ENCODE measurements at regions not wholly inside any gene's neighbourhood (a gene's known extent, or its start where the extent isn't known, plus 50 kb on each side); places are given as distances from the start of the nearest gene placed in this dataset.

- H2BK15ac ChIP-seq (ENCODE audit: low read depth, low read length) = no peak overlapping the region; the same call in 1 of the 2 replicates
- no peak overlapping the region for H3K4me2 ChIP-seq (ENCODE audit: insufficient read depth, insufficient read length, low read length)
- H2BK12ac ChIP-seq (ENCODE audit: insufficient read length, low read depth, low read length) = no peak overlapping the region
- H4K8ac ChIP-seq (replicated peaks; ENCODE audit: insufficient read length, low read depth, low read length) = no peak overlapping the region
- no peak overlapping the region for H2AK5ac ChIP-seq (ENCODE audit: insufficient read length, low read length)
- H4K91ac ChIP-seq (ENCODE audit: insufficient read length, low read depth, low read length) = no peak overlapping the region
- no peaks in the 10 kb centered on the region for H3K4me1 ChIP-seq (ENCODE audit: insufficient read depth, low read length)
- H2BK20ac ChIP-seq (ENCODE audit: low read depth, low read length, poor library complexity, severe bottlenecking) = no peak overlapping the region
- no peaks in the 10 kb centered on the region; a peak in 2 of 5 replicates for H3K9me3 Mint-ChIP-seq
- no peaks in the 10 kb centered on the region for H3K23me2 ChIP-seq (ENCODE audit: insufficient read length, low read depth, low read length, poor library complexity, severe bottlenecking)
- no peaks in the 10 kb centered on the region for H3K4me1 Mint-ChIP-seq
- TF ChIP-seq CTCF (conservative IDR thresholded peaks at IDR 0.05) = no peak
- H3K9me3 ChIP-seq (ENCODE audit: control insufficient read depth, low read depth, low read length) = no peaks in the 10 kb centered on the region
- no peak overlapping the region for H3K14ac ChIP-seq (ENCODE audit: insufficient read depth, low read length)
- no peak overlapping the region for H3K18ac ChIP-seq (ENCODE audit: insufficient read length, low read depth, low read length)
- DNase-seq = no peak
- H3K27ac Mint-ChIP-seq = no peak overlapping the region
- H3K79me1 ChIP-seq (ENCODE audit: insufficient read depth, low read depth, low read length, poor library complexity, severe bottlenecking) = no peaks in the 10 kb centered on the region
- no peak overlapping the region for H2AFZ ChIP-seq (ENCODE audit: low read length)
- no peak overlapping the region for H2BK5ac ChIP-seq (ENCODE audit: insufficient read length, low read length)
- H2BK120ac ChIP-seq (ENCODE audit: low read depth, low read length, poor library complexity, severe bottlenecking) = no peak overlapping the region
- H4K20me1 ChIP-seq (ENCODE audit: control insufficient read depth, insufficient read depth, insufficient read length) = no peaks in the 10 kb centered on the region
- no peak overlapping the region for H3K4ac ChIP-seq (ENCODE audit: low read depth, low read length)
- no peaks in the 10 kb centered on the region for H3K27me3 ChIP-seq (ENCODE audit: insufficient read depth, low read length)
- no peak overlapping the region for H3K27ac ChIP-seq (ENCODE audit: insufficient read length, low read depth, low read length)
- H3T11ph ChIP-seq (ENCODE audit: low read length) = no peak overlapping the region
- H3K79me2 ChIP-seq (ENCODE audit: insufficient read depth, low read length) = no peaks in the 10 kb centered on the region
- no peak overlapping the region for H3K4me3 Mint-ChIP-seq
- no peak overlapping the region for H3K56ac ChIP-seq (ENCODE audit: insufficient read length, low read depth, low read length)
- WGBS (ENCODE audit: extremely low coverage, insufficient read length, low lambda C conversion rate) = no CpG with 5 or more reads among the region's 3 CpGs
- H3K27me3 Mint-ChIP-seq (ENCODE audit: low read depth) = no peaks in the 10 kb centered on the region; the same call in none of the 2 replicates
- no peak overlapping the region for H3K9ac ChIP-seq (ENCODE audit: extremely low read depth, insufficient read length, low read length)
- H3K23ac ChIP-seq (ENCODE audit: insufficient read length, low read depth, low read length) = no peak overlapping the region
- H4K5ac ChIP-seq (ENCODE audit: insufficient read length, low read depth, low read length) = no peak overlapping the region
- no peaks in the 10 kb centered on the region for H3K36me3 Mint-ChIP-seq (ENCODE audit: insufficient read depth in 1 of 3, low read depth in 3 of 3)
These were observed 75.5 kb upstream of the RET start for GRCh38 chr10:43001427-43001795.

Measured in H9 (cell line).